GM23338 (cell line): ENCODE measurements at regions not wholly inside any gene's neighbourhood (a gene's known extent, or its start where the extent isn't known, plus 50 kb on each side); places are given as distances from the start of the nearest gene placed in this dataset.

Experiments used
- ATAC-seq: fragments of 200-7000 bp; cut with Tn5 transposase; 3 replicates; pipeline ENCODE4 v1.9.1; 2020
- DNase-seq: peaks from one replicate; pipeline ENCODE4 v3.0.0-alpha.2; 2015; ENCODE audit warnings: low spot score
- H2AFZ ChIP-seq: fragments of 200-600 bp; sonication (generic); 2 replicates; pipeline ENCODE4 v1.8.0; 2016; ENCODE audit warnings: antibody characterized with exemption, mild to moderate bottlenecking, moderate library complexity
- H3F3A ChIP-seq: fragments of 200-600 bp; sonication (generic); replicated peaks from 2 replicates; pipeline ENCODE4 v1.8.0; 2017; ENCODE audit warnings: antibody characterized with exemption, mixed run types, low read depth
- H3K27ac ChIP-seq: fragments of 200-600 bp; sonication (generic); 2 replicates; pipeline ENCODE4 v1.6.1; 2016; ENCODE audit warnings: low read depth
- H3K27me3 ChIP-seq: fragments of 200-600 bp; sonication (generic); 2 replicates; pipeline ENCODE4 v1.8.0; 2016; ENCODE audit warnings: mild to moderate bottlenecking, mixed run types, moderate library complexity; ENCODE audit not compliant: insufficient read depth
- H3K36me3 ChIP-seq: fragments of 200-600 bp; sonication (generic); 2 replicates; pipeline ENCODE4 v1.8.0; 2016; ENCODE audit warnings: mild to moderate bottlenecking; ENCODE audit not compliant: insufficient read depth
- H3K4me1 ChIP-seq: fragments of 200-600 bp; sonication (generic); 2 replicates; pipeline ENCODE4 v1.8.0; 2016; ENCODE audit warnings: mild to moderate bottlenecking, moderate library complexity; ENCODE audit not compliant: insufficient read depth
- H3K4me2 ChIP-seq: fragments of 200-600 bp; sonication (generic); 2 replicates; pipeline ENCODE4 v1.7.1; 2017; ENCODE audit warnings: mixed run types
- H3K4me3 ChIP-seq: fragments of 200-600 bp; sonication (generic); 2 replicates; pipeline ENCODE4 v1.6.1; 2016; ENCODE audit warnings: mixed run types
- H3K79me2 ChIP-seq: fragments of 200-600 bp; sonication (generic); replicated peaks from 2 replicates; pipeline ENCODE4 v1.8.0; 2017; ENCODE audit warnings: mild to moderate bottlenecking; ENCODE audit not compliant: insufficient read depth
- H3K9me2 ChIP-seq: fragments of 200-600 bp; sonication (generic); 2 replicates; pipeline ENCODE4 v1.8.0; 2017; ENCODE audit not compliant: insufficient read depth
- H4K20me1 ChIP-seq: fragments of 200-600 bp; sonication (generic); replicated peaks from 2 replicates; pipeline ENCODE4 v1.8.0; 2017; ENCODE audit warnings: mild to moderate bottlenecking; ENCODE audit not compliant: insufficient read depth
- H3K27ac Mint-ChIP-seq: 2 replicates; pipeline ENCODE4 v1.8.0; 2020; ENCODE audit warnings: inconsistent platforms, mild to moderate bottlenecking, moderate library complexity, mixed read lengths
- H3K27me3 Mint-ChIP-seq: 3 replicates; pipeline ENCODE4 v1.8.0; 2022; ENCODE audit warnings: low read depth, mild to moderate bottlenecking, moderate library complexity, mixed read lengths, inconsistent platforms; ENCODE audit not compliant: insufficient read depth, poor library complexity
- H3K36me3 Mint-ChIP-seq: 3 replicates; pipeline ENCODE4 v1.8.0; 2021; ENCODE audit warnings: low read depth, mild to moderate bottlenecking, inconsistent platforms, moderate library complexity, mixed read lengths
- H3K4me1 Mint-ChIP-seq: 3 replicates; pipeline ENCODE4 v1.8.0; 2020; ENCODE audit warnings: mild to moderate bottlenecking, inconsistent platforms, mixed read lengths
- H3K4me3 Mint-ChIP-seq: 3 replicates; pipeline ENCODE4 v1.8.0; 2021; ENCODE audit warnings: moderate library complexity, mild to moderate bottlenecking, inconsistent platforms, mixed read lengths
- H3K9me3 Mint-ChIP-seq: 3 replicates; pipeline ENCODE4 v1.8.0; 2020; ENCODE audit warnings: moderate library complexity, mild to moderate bottlenecking, inconsistent platforms, mixed read lengths
- CREB1 ChIP-seq: fragments of 250-450 bp; sonication (Bioruptor Pico); IDR thresholded peaks from 2 replicates; pipeline ENCODE4 v1.5.0; 2020; ENCODE audit warnings: low read depth, mild to moderate bottlenecking, moderate library complexity
- CTCF ChIP-seq, 2 experiments: fragments of 200-600 bp in 1 of 2; sonication (generic) in 1 of 2; conservative IDR thresholded peaks; 2 replicates each; pipeline versions ENCODE4 v1.5.1 to v1.6.1; 2016 to 2017; ENCODE audit warnings: antibody characterized with exemption in 2 of 2, low read depth in 2 of 2, mild to moderate bottlenecking in 2 of 2, moderate library complexity in 1 of 2
- ETS1 ChIP-seq: IDR thresholded peaks from 2 replicates; pipeline ENCODE4 v1.6.1; 2016; ENCODE audit warnings: antibody characterized with exemption
- EZH2 ChIP-seq: fragments of 200-600 bp; sonication (generic); IDR thresholded peaks from one replicate; pipeline ENCODE4 v1.8.0; 2017; ENCODE audit warnings: antibody characterized with exemption, mild to moderate bottlenecking, low read depth; ENCODE audit not compliant: unreplicated experiment
- EZH2phosphoT487 ChIP-seq: fragments of 200-600 bp; sonication (generic); IDR thresholded peaks from one replicate; pipeline ENCODE4 v1.8.1; 2018; ENCODE audit warnings: antibody characterized with exemption; ENCODE audit not compliant: unreplicated experiment
- JUNB ChIP-seq: IDR thresholded peaks from one replicate; pipeline ENCODE4 v1.6.1; 2016; ENCODE audit warnings: antibody characterized with exemption; ENCODE audit not compliant: unreplicated experiment
- NANOG ChIP-seq: IDR thresholded peaks from 2 replicates; pipeline ENCODE4 v1.6.1; 2016; ENCODE audit warnings: antibody characterized with exemption, borderline replicate concordance
- POLR2AphosphoS5 ChIP-seq: IDR thresholded peaks from 2 replicates; pipeline ENCODE4 v1.6.1; 2016; ENCODE audit warnings: antibody characterized with exemption, low read depth
- STAT1 ChIP-seq: IDR thresholded peaks from one replicate; pipeline ENCODE4 v1.6.1; 2016; ENCODE audit warnings: antibody characterized with exemption; ENCODE audit not compliant: unreplicated experiment
- ZNF114 ChIP-seq: fragments of 250-450 bp; sonication (Bioruptor Pico); IDR thresholded peaks from 2 replicates; pipeline ENCODE4 v1.5.0; 2020; ENCODE audit warnings: mild to moderate bottlenecking, moderate library complexity
- ZNF331 ChIP-seq: fragments of 250-450 bp; sonication (Bioruptor Pico); IDR thresholded peaks from 2 replicates; pipeline ENCODE4 v1.5.0; 2020; ENCODE audit warnings: low read depth, mild to moderate bottlenecking, moderate library complexity
- TF ChIP-seq, protein P1 (sequence below): fragments of 250-450 bp; sonication (Bioruptor Pico); IDR thresholded peaks from 2 replicates; pipeline ENCODE4 v1.5.0; 2020; ENCODE audit warnings: mild to moderate bottlenecking, moderate library complexity
- TF ChIP-seq, protein P2 (sequence below): IDR thresholded peaks from one replicate; pipeline ENCODE4 v1.6.1; 2018; ENCODE audit warnings: antibody characterized with exemption; ENCODE audit not compliant: unreplicated experiment

- TF ChIP-seq JUNB: no peak
- TF ChIP-seq, protein P1, sequence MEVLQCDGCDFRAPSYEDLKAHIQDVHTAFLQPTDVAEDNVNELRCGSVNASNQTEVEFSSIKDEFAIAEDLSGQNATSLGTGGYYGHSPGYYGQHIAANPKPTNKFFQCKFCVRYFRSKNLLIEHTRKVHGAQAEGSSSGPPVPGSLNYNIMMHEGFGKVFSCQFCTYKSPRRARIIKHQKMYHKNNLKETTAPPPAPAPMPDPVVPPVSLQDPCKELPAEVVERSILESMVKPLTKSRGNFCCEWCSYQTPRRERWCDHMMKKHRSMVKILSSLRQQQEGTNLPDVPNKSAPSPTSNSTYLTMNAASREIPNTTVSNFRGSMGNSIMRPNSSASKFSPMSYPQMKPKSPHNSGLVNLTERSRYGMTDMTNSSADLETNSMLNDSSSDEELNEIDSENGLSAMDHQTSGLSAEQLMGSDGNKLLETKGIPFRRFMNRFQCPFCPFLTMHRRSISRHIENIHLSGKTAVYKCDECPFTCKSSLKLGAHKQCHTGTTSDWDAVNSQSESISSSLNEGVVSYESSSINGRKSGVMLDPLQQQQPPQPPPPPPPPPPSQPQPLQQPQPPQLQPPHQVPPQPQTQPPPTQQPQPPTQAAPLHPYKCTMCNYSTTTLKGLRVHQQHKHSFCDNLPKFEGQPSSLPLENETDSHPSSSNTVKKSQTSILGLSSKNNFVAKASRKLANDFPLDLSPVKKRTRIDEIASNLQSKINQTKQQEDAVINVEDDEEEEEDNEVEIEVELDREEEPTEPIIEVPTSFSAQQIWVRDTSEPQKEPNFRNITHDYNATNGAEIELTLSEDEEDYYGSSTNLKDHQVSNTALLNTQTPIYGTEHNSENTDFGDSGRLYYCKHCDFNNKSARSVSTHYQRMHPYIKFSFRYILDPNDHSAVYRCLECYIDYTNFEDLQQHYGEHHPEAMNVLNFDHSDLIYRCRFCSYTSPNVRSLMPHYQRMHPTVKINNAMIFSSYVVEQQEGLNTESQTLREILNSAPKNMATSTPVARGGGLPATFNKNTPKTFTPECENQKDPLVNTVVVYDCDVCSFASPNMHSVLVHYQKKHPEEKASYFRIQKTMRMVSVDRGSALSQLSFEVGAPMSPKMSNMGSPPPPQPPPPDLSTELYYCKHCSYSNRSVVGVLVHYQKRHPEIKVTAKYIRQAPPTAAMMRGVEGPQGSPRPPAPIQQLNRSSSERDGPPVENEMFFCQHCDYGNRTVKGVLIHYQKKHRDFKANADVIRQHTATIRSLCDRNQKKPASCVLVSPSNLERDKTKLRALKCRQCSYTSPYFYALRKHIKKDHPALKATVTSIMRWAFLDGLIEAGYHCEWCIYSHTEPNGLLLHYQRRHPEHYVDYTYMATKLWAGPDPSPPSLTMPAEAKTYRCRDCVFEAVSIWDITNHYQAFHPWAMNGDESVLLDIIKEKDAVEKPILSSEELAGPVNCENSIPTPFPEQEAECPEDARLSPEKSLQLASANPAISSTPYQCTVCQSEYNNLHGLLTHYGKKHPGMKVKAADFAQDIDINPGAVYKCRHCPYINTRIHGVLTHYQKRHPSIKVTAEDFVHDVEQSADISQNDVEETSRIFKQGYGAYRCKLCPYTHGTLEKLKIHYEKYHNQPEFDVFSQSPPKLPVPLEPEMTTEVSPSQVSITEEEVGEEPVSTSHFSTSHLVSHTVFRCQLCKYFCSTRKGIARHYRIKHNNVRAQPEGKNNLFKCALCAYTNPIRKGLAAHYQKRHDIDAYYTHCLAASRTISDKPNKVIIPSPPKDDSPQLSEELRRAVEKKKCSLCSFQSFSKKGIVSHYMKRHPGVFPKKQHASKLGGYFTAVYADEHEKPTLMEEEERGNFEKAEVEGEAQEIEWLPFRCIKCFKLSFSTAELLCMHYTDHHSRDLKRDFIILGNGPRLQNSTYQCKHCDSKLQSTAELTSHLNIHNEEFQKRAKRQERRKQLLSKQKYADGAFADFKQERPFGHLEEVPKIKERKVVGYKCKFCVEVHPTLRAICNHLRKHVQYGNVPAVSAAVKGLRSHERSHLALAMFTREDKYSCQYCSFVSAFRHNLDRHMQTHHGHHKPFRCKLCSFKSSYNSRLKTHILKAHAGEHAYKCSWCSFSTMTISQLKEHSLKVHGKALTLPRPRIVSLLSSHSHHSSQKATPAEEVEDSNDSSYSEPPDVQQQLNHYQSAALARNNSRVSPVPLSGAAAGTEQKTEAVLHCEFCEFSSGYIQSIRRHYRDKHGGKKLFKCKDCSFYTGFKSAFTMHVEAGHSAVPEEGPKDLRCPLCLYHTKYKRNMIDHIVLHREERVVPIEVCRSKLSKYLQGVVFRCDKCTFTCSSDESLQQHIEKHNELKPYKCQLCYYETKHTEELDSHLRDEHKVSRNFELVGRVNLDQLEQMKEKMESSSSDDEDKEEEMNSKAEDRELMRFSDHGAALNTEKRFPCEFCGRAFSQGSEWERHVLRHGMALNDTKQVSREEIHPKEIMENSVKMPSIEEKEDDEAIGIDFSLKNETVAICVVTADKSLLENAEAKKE (CRISPR knock-in tag): no peak
- no peak for TF ChIP-seq ETS1
- TF ChIP-seq EZH2phosphoT487: no peak
- no peak for TF ChIP-seq ZNF114 (CRISPR knock-in tag)
- no peak for TF ChIP-seq STAT1
- no peak for TF ChIP-seq ZNF331 (CRISPR knock-in tag)
- TF ChIP-seq CTCF (conservative IDR thresholded peaks at IDR 0.05; ENCODE audit: low read depth in 2 of 2): no peak
- TF ChIP-seq NANOG: no peak
- no peak for TF ChIP-seq POLR2AphosphoS5
- TF ChIP-seq EZH2: no peak
- TF ChIP-seq CREB1 (CRISPR knock-in tag): no peak
- TF ChIP-seq, protein P2, sequence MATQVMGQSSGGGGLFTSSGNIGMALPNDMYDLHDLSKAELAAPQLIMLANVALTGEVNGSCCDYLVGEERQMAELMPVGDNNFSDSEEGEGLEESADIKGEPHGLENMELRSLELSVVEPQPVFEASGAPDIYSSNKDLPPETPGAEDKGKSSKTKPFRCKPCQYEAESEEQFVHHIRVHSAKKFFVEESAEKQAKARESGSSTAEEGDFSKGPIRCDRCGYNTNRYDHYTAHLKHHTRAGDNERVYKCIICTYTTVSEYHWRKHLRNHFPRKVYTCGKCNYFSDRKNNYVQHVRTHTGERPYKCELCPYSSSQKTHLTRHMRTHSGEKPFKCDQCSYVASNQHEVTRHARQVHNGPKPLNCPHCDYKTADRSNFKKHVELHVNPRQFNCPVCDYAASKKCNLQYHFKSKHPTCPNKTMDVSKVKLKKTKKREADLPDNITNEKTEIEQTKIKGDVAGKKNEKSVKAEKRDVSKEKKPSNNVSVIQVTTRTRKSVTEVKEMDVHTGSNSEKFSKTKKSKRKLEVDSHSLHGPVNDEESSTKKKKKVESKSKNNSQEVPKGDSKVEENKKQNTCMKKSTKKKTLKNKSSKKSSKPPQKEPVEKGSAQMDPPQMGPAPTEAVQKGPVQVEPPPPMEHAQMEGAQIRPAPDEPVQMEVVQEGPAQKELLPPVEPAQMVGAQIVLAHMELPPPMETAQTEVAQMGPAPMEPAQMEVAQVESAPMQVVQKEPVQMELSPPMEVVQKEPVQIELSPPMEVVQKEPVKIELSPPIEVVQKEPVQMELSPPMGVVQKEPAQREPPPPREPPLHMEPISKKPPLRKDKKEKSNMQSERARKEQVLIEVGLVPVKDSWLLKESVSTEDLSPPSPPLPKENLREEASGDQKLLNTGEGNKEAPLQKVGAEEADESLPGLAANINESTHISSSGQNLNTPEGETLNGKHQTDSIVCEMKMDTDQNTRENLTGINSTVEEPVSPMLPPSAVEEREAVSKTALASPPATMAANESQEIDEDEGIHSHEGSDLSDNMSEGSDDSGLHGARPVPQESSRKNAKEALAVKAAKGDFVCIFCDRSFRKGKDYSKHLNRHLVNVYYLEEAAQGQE: no peak
- ATAC-seq (no peak), DNase-seq (no peak)
- Histone ChIP-seq H2AFZ (no peak overlapping the region), H3K4me2 (no peak overlapping the region), H3K27me3 (no peaks in the 10 kb centered on the region), H3K79me2 (no peaks in the 10 kb centered on the region), H3K27ac (no peak overlapping the region), H3F3A (no peaks in the 10 kb centered on the region), H3K9me2 (no peaks in the 10 kb centered on the region), H3K36me3 (no peaks in the 10 kb centered on the region), H4K20me1 (no peaks in the 10 kb centered on the region), H3K4me1 (no peaks in the 10 kb centered on the region), H3K4me3 (no peak overlapping the region)
- Mint-ChIP-seq H3K27ac (no peak overlapping the region), H3K36me3 (no peaks in the 10 kb centered on the region), H3K4me1 (peaks cover 10% of the 10 kb centered on the region), H3K27me3 (peaks cover 1% of the 10 kb centered on the region), H3K9me3 (no peaks in the 10 kb centered on the region), H3K4me3 (no peak overlapping the region)
Observed at GRCh38 chr15:36506733-36507356, 72.6 kb upstream of the CDIN1 start.
